ENCODE measurements at regions not wholly inside any gene's neighbourhood (a gene's known extent, or its start where the extent isn't known, plus 50 kb on each side); places are given as distances from the start of the nearest gene placed in this dataset.

DNA sequence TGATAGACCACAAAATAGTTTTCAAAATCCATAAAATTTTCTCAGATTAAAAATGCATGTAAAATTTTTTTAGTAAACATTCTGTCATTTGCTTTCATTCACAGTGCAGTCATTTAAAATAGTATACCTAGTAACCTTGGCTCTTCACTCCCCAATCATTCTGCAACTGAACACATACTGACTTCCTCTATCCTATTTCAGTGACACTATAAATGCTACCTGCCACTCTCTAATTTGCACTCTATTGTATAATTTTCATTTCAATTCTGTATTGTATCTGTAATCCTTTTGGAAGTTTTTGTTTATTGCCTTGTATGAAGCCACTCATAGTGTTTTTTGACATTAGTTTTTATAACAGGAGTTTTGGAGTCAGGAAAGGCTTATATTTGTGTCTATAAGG is 1029.1 kb upstream of the NCAM2 start:
- POLR2A ChIA-PET: no interaction called here

DNA sequence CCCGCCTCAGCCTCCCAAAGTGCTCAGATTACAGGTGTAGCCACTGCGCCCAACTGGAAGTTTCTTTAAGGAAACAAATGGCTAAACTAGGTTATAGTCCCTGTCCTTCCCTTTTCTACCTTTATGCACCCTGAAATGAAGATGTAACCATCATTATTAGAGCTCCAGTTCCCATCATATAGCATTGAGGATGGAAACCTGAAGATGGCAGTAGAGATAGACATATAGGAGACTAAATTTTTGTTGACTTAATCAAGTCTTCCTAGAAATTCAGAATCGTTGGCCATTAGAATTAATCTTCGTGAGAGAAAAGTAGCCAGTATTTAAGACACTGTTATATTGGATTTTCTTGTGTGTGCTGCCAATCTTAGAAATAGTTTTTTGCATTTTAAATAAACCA is 1016.3 kb upstream of the NCAM2 start:
- no peaks in the 10 kb centered on the region for H3K27me3 Mint-ChIP-seq
- no peak for ATAC-seq
- no peaks in the 10 kb centered on the region for H3K36me3 Mint-ChIP-seq (ENCODE audit: low read depth)

More for the DNA sequence above, 1029.1 kb upstream of the NCAM2 start:
- H3K4me3 Mint-ChIP-seq: no peak overlapping the region
- H3K4me1 Mint-ChIP-seq: no peaks in the 10 kb centered on the region
- no peak overlapping the region for H3K27ac Mint-ChIP-seq
- peaks cover 20% of the 10 kb centered on the region for H3K9me3 Mint-ChIP-seq (ENCODE audit: low read depth)
- H3K36me3 Mint-ChIP-seq (ENCODE audit: low read depth): no peaks in the 10 kb centered on the region
- CTCF ChIA-PET: no interaction called here
- intact Hi-C loops (cut with DNase I, micrococcal nuclease): no loop called here
- no peak for DNase-seq
- ATAC-seq: no peak
- H3K27me3 Mint-ChIP-seq: no peaks in the 10 kb centered on the region

DNA sequence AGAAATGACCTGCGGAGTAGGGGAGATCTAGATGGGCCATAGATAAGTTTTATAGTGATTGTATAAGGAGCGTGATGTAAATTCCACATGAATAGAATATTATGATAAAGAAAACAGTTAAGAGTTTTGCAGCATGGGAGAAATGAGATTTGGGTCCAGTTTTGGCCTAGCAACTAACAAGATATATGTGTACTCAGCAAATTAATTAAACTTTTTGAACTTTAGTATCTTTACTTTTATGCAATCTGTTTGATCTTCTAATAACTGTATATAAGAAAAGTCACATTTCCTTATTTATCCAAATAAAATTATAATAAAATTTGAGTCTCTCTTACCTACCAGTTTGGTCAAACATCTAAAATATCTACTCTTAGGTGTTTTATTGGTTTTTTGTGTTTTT is 1011.8 kb upstream of the NCAM2 start:
- Mint-ChIP-seq H3K4me1 (no peaks in the 10 kb centered on the region), H3K36me3 (ENCODE audit: low read depth) (no peaks in the 10 kb centered on the region), H3K9me3 (ENCODE audit: low read depth) (peaks cover 2% of the 10 kb centered on the region), H3K27ac (no peak overlapping the region), H3K27me3 (no peaks in the 10 kb centered on the region), H3K4me3 (no peak overlapping the region)
- DNase-seq: no peak
- ChIA-PET CTCF (no interaction called here), POLR2A (interaction anchor here (0.6 kb wide), 1 partner anchor 33 kb away, joined by 3 read pairs; no protein-coding TSS in a partner anchor)
- no peak for ATAC-seq
- intact Hi-C loops (cut with DNase I, micrococcal nuclease): no loop called here

More for the DNA sequence above, 1016.3 kb upstream of the NCAM2 start:
- ChIA-PET POLR2A (no interaction called here), CTCF (no interaction called here)
- DNase-seq: no peak
- Mint-ChIP-seq H3K9me3 (ENCODE audit: low read depth) (peaks cover 5% of the 10 kb centered on the region), H3K4me1 (no peaks in the 10 kb centered on the region), H3K27ac (no peak overlapping the region), H3K4me3 (no peak overlapping the region)
- intact Hi-C loops (cut with DNase I, micrococcal nuclease): no loop called here

GRCh38 chr21:19987671-19988070 is 1010.5 kb upstream of the NCAM2 start:
- Mint-ChIP-seq H3K36me3 (ENCODE audit: low read depth) (no peaks in the 10 kb centered on the region), H3K27me3 (no peaks in the 10 kb centered on the region), H3K4me3 (no peak overlapping the region), H3K9me3 (ENCODE audit: low read depth) (peaks cover 7% of the 10 kb centered on the region), H3K4me1 (no peaks in the 10 kb centered on the region), H3K27ac (no peak overlapping the region)
- ATAC-seq: no peak
- DNase-seq: no peak
- intact Hi-C loops (cut with DNase I, micrococcal nuclease): no loop called here
- ChIA-PET CTCF (no interaction called here), POLR2A (no interaction called here)

GRCh38 chr21:19992540-19992939 is 1005.7 kb upstream of the NCAM2 start:
- H3K4me3 Mint-ChIP-seq: no peak overlapping the region
- DNase-seq (no peak), ATAC-seq (no peak)
- no peaks in the 10 kb centered on the region for H3K36me3 Mint-ChIP-seq (ENCODE audit: low read depth)
- no peak overlapping the region for H3K27ac Mint-ChIP-seq
- ChIA-PET POLR2A (no interaction called here), CTCF (no interaction called here)
- H3K4me1 Mint-ChIP-seq: no peaks in the 10 kb centered on the region
- H3K27me3 Mint-ChIP-seq: no peaks in the 10 kb centered on the region
- intact Hi-C loops (cut with DNase I, micrococcal nuclease): no loop called here
- peaks cover 9% of the 10 kb centered on the region for H3K9me3 Mint-ChIP-seq (ENCODE audit: low read depth)

GRCh38 chr21:19993268-19993667 is 1004.9 kb upstream of the NCAM2 start:
- intact Hi-C loops (cut with DNase I, micrococcal nuclease): no loop called here
- Mint-ChIP-seq H3K4me3 (no peak overlapping the region), H3K27ac (no peak overlapping the region), H3K27me3 (no peaks in the 10 kb centered on the region), H3K9me3 (ENCODE audit: low read depth) (peaks cover 8% of the 10 kb centered on the region), H3K4me1 (no peaks in the 10 kb centered on the region), H3K36me3 (ENCODE audit: low read depth) (no peaks in the 10 kb centered on the region)
- CTCF ChIA-PET: no interaction called here
- no peak for ATAC-seq
- POLR2A ChIA-PET: no interaction called here
- no peak for DNase-seq

DNA sequence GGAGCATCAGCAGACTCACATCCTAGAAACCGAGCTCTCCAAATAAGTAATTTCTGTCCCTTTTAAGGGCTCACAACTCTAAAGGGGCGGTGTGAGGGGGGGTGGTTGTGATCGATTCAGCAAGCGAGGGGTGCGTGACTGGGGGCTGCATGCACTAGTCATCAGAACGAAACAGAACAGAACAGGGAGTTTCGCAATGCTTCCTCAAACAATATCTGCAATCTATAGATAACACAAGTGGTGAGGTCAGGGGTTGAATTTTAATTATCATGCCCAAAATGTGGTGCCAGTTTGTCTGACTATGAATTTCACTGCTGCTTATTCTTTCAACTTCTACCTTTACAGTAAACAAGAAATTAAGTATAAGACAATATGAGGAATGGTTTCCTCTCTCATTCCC is 1003.0 kb upstream of the NCAM2 start:
- Mint-ChIP-seq H3K36me3 (ENCODE audit: low read depth) (no peaks in the 10 kb centered on the region), H3K27me3 (no peaks in the 10 kb centered on the region), H3K4me1 (no peaks in the 10 kb centered on the region), H3K27ac (no peak overlapping the region), H3K9me3 (ENCODE audit: low read depth) (peaks cover 12% of the 10 kb centered on the region), H3K4me3 (no peak overlapping the region)
- DNase-seq (no peak), ATAC-seq (no peak)
- ChIA-PET CTCF (no interaction called here), POLR2A (interaction anchor here (0.6 kb wide), 1 partner anchor 34 kb away, joined by 3 read pairs; no protein-coding TSS in a partner anchor)
- intact Hi-C loops (cut with DNase I, micrococcal nuclease): no loop called here

GRCh38 chr21:19998453-19998852 is 999.8 kb upstream of the NCAM2 start:
- no peak overlapping the region for H3K4me3 Mint-ChIP-seq
- no peaks in the 10 kb centered on the region for H3K4me1 Mint-ChIP-seq
- intact Hi-C loops (cut with DNase I, micrococcal nuclease): no loop called here
- ChIA-PET CTCF (no interaction called here), POLR2A (no interaction called here)
- H3K27ac Mint-ChIP-seq: no peak overlapping the region
- no peak for DNase-seq
- no peak for ATAC-seq
- H3K27me3 Mint-ChIP-seq: no peaks in the 10 kb centered on the region
- no peaks in the 10 kb centered on the region for H3K36me3 Mint-ChIP-seq (ENCODE audit: low read depth)
- peaks cover 6% of the 10 kb centered on the region for H3K9me3 Mint-ChIP-seq (ENCODE audit: low read depth)

DNA sequence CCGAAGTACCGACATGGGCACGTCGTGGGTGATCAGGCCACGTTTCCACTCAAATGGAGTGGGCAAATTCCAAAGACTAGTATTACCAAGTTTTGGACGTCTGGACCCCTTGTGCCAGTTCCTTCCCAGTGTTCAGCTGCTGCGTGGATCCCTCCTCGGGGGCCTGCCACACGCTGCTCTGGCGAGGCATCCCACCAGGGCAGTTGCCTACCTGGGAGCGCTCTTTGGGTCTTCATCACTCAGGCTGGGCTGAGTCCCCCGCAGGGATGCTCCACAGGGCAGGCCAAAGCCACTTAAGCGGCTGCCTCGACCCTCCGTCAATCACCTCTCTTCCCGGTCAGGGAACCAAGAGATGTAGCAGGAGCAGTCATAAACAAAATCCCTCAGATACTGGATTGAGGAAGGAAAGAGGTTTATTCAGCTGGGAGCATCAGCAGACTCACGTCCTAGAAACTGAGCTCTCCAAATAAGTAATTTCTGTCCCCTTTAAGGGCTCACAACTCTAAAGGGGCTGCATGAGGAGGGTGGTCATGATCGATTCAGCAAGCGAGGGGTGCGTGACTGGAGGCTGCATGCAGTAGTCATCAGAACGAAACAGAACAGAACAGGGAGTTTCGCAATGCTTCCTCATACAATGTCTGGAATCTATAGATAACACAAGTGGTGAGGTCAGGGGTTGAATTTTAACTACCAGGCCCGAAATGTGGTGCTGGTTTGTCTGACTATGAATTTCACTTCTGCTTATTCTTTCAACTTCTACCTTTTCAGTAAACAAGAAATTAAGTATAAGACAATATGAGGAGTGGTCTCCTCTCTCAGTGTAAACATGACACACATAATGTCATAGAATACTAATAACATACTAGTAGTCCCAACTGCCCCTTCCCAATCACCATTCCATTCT is 998.6 kb upstream of the NCAM2 start:
- ChIA-PET POLR2A (no interaction called here), CTCF (no interaction called here)
- H3K27me3 Mint-ChIP-seq: no peaks in the 10 kb centered on the region
- H3K36me3 Mint-ChIP-seq (ENCODE audit: low read depth): no peaks in the 10 kb centered on the region
- peaks cover 4% of the 10 kb centered on the region for H3K9me3 Mint-ChIP-seq (ENCODE audit: low read depth)
- intact Hi-C loops (cut with DNase I, micrococcal nuclease): no loop called here
- no peak for ATAC-seq
- DNase-seq: no peak
- no peak overlapping the region for H3K4me3 Mint-ChIP-seq
- no peaks in the 10 kb centered on the region for H3K4me1 Mint-ChIP-seq
- H3K27ac Mint-ChIP-seq: no peak overlapping the region

GRCh38 chr21:20004367-20004766 is 993.8 kb upstream of the NCAM2 start:
- intact Hi-C loops (cut with DNase I, micrococcal nuclease): no loop called here
- no peak for ATAC-seq
- DNase-seq: no peak
- Mint-ChIP-seq H3K27ac (no peak overlapping the region), H3K36me3 (ENCODE audit: low read depth) (no peaks in the 10 kb centered on the region), H3K27me3 (no peaks in the 10 kb centered on the region), H3K4me1 (no peaks in the 10 kb centered on the region), H3K4me3 (no peak overlapping the region), H3K9me3 (ENCODE audit: low read depth) (peaks cover 6% of the 10 kb centered on the region)
- ChIA-PET POLR2A (no interaction called here), CTCF (no interaction called here)

- Mint-ChIP-seq H3K27ac (no peak overlapping the region), H3K27me3 (no peaks in the 10 kb centered on the region), H3K36me3 (ENCODE audit: low read depth) (no peaks in the 10 kb centered on the region), H3K4me3 (no peak overlapping the region), H3K9me3 (ENCODE audit: low read depth) (peaks cover 8% of the 10 kb centered on the region), H3K4me1 (no peaks in the 10 kb centered on the region)
- CTCF ChIA-PET: no interaction called here
- POLR2A ChIA-PET: no interaction called here
- intact Hi-C loops (cut with DNase I, micrococcal nuclease): no loop called here
- DNase-seq (no peak), ATAC-seq (no peak)
Measured at GRCh38 chr21:20010691-20011200, 987.5 kb upstream of the NCAM2 start.

DNA sequence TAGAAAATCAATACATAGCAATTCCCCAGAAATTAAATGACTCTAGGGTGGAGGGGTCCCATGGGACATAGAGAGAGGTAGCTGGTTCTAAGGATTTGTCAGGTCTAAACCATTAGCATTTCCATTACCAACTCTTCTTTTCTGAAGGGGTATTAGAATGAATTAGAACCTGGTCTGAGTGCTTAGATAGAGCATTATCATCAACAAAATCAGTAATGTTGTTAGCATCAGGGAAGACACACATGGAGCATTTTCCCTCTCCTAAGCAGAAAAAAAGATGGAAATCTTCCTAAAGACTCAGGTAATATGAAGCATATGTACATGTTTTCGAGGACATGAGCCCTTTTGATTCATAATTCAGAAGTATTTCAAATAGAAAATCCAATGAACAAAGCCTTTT is 984.4 kb upstream of the NCAM2 start:
- peaks cover 11% of the 10 kb centered on the region for H3K9me3 Mint-ChIP-seq (ENCODE audit: low read depth)
- H3K4me3 Mint-ChIP-seq: no peak overlapping the region
- ChIA-PET CTCF (interaction anchor here (0.8 kb wide), 1 partner anchor 47 kb away, joined by 3 read pairs; no protein-coding TSS in a partner anchor), POLR2A (no interaction called here)
- ATAC-seq: no peak
- H3K4me1 Mint-ChIP-seq: no peaks in the 10 kb centered on the region
- no peak overlapping the region for H3K27ac Mint-ChIP-seq
- no peaks in the 10 kb centered on the region for H3K36me3 Mint-ChIP-seq (ENCODE audit: low read depth)
- H3K27me3 Mint-ChIP-seq: no peaks in the 10 kb centered on the region
- intact Hi-C loops (cut with DNase I, micrococcal nuclease): no loop called here
- no peak for DNase-seq
